Lower leg skin (tissue), 3 donors: ENCODE measurements at regions not wholly inside any gene's neighbourhood (a gene's known extent, or its start where the extent isn't known, plus 50 kb on each side); places are given as distances from the start of the nearest gene placed in this dataset.

Source experiments
- CTCF ChIP-seq, 3 donors: fragments of 450-650 bp; IDR thresholded peaks; one replicate each; pipeline ENCODE4 v1.5.1; 2016; ENCODE audit warnings: antibody characterized with exemption in 3 of 3, mild to moderate bottlenecking in 3 of 3, moderate library complexity in 2 of 3
- POLR2A ChIP-seq, 2 donors: fragments of 450-650 bp; IDR thresholded peaks; one replicate each; pipeline ENCODE4 v1.6.1; 2016 to 2017; ENCODE audit warnings: antibody characterized with exemption in 2 of 2, mild to moderate bottlenecking in 1 of 2, moderate library complexity in 1 of 2

- no peak for TF ChIP-seq CTCF (IDR thresholded peaks at IDR 0.05)
- no peak for TF ChIP-seq POLR2A (IDR thresholded peaks at IDR 0.05)
These were observed 146.8 kb downstream of the MID1IP1 start for GRCh38 chrX:38948046-38948445.
